RCC 7860 (cell line): ENCODE measurements at regions not wholly inside any gene's neighbourhood (a gene's known extent, or its start where the extent isn't known, plus 50 kb on each side); places are given as distances from the start of the nearest gene placed in this dataset.
"Not testable (repeated sequence)": the region's sequence is repeated elsewhere in the genome, so short reads cannot be mapped to it uniquely, and the experiment has no call there.

Source experiments
- DNase-seq: peaks from one replicate; pipeline ENCODE4 v3.0.0-alpha.2; 2015; ENCODE audit warnings: low spot score
- FAIRE-seq: peaks from 2 replicates; lab custom pipeline; 2012; peaks lifted over from hg19 to GRCh38; lab: Jason Lieb, UNC

DNA sequence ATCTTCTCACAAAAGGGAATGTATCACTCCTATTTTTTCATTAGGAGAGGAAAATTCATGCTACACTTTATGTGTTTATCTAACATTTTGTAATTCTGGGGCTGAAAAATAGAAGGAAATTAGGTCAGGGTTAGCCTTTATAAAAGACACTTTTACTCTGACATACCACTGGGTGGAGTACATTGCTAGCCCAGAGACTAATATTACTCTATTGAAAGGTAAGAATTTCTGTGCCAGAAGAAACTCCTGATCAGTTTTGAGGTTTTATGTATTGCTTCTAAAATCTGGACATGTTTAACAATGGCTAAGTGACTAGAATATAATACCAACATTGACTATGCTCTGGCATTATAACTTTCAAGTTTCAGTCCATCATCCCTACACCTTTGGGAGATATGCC lies 724.6 kb downstream of the USP25 start:
- no peak for DNase-seq
- FAIRE-seq: no peak

DNA sequence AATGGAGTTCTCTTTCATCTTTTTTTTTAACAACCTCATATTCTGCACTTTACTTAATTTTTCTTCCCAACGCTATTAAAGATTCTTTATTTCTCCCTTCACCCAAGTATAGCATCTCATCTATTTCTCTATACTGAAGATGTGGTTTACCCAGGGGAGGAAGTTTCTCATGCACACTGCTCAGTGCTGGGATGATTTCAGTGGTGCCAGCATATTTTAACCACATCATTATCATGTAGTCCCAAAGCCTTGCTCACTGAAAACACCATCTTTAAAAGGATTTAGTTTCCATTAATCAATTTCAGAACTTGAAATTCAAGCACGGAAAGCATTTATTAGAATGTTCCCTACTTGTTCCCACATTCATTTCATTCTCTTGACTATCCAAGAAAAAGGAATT lies 725.7 kb downstream of the USP25 start:
- DNase-seq (no peak), FAIRE-seq (no peak)

- no peak for DNase-seq
- FAIRE-seq: no peak
These were observed 726.2 kb downstream of the USP25 start for GRCh38 chr21:16455978-16456377.

GRCh38 chr21:16457498-16457897 lies 727.7 kb downstream of the USP25 start:
- DNase-seq (no peak), FAIRE-seq (no peak)

DNA sequence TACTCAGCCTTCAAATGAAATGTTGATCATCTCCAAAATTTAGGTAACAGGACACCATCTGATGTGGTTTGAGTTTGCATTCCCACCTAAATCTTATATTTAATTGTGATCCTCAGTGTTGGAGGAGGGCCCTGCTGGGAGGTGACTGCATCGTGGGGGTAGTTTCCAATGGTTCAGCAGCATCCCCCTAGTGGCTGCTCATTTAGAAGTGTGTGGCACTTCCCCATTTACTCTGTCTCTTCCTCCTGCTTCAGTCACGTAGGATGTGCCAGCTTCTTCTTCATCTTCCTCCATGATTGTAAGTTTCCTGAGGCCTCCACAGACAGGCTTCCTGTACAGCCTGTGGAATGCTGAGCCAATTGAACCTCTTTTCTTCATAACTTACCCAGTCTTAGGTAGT lies 731.2 kb downstream of the USP25 start:
- DNase-seq: no peak
- FAIRE-seq: no peak

GRCh38 chr21:16464211-16464889 lies 734.6 kb downstream of the USP25 start:
- not testable (repeated sequence) for FAIRE-seq, DNase-seq

- FAIRE-seq: no peak
These were observed 738.4 kb downstream of the USP25 start for GRCh38 chr21:16468184-16468583.

DNA sequence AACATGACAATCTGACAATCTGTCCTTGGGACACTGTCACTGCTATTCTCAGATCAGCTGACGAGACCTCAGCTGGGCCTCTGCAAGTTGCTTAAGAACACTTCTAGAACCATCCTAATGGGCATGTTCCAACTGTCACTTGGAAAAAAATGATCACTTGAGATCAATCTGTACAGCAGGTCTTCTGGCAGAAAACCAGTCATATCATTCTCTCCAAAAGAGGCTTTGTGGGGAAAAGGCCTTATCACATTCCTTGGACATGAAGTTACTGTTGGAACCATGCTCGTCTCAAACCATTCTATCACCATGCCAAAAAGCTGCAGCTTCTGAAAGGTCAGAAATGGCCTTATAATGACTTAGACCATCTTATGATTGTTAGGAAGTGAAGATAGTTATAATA lies 744.2 kb downstream of the USP25 start:
- DNase-seq: no peak
- FAIRE-seq: no peak

More at GRCh38 chr21:16468184-16468583, 738.4 kb downstream of the USP25 start:
- DNase-seq: no peak

- FAIRE-seq (no peak), DNase-seq (no peak)
These were observed 746.5 kb downstream of the USP25 start for GRCh38 chr21:16476056-16476825.

DNA sequence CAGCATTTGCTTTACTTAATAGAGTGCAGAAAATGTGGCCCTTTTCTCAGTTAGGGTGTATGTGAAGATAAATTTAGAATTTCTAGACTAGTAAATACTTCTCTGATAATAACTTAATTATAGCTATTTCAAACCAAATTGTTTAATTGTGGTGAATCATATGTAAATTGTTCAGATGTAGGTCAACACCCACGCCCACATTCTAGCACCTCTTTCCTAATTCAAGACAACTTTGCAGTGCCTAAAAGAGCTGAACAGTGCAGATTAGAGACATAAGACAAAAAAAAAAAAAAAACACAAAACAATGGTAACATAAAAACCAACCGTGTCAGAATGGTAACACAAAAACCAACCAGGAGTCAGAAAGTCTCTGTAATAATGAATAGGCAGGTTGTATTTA lies 758.3 kb downstream of the USP25 start:
- FAIRE-seq: no peak
- no peak for DNase-seq

DNA sequence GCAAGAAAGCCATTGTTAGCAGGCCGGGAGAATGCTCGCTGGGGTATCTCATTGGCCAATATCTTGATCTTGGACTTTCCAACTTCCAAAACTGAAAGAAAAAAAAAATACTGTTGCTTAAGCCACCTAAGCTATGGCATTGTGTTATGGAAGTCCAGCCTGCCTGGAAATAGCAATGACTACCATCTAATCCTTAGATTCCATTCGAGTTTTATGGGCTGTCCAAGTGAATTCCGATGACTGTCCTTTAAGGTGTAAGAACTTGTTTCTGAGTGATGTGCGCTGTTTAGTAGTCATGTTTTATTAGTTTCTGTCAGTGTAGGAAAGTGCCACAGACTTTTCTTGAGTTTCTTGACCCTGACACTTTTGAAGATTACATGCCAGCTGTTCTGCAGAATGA lies 762.6 kb downstream of the USP25 start:
- DNase-seq (no peak), FAIRE-seq (no peak)

- no peak for DNase-seq
These were observed 763.1 kb downstream of the USP25 start for GRCh38 chr21:16492892-16493291.

DNA sequence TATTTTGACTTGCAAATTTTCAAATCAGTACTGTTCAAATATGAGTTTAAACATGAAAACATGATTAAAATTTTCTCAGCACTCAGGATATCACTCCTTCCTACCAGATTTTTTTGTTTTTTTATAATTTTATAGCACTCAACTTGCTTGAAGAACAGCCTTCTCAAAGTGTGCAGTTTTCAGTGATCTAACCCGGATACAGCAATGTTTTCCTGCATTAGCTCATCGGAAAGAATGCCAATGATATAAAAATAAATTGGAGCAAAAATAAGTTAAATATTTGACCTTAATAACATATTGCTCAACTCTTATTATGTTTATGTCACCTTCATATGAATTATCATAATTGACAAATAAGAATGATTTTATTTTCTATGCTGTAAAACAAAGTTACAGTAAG lies 766.8 kb downstream of the USP25 start:
- DNase-seq: no peak
- FAIRE-seq: no peak

More at GRCh38 chr21:16492892-16493291, 763.1 kb downstream of the USP25 start:
- FAIRE-seq: no peak

DNA sequence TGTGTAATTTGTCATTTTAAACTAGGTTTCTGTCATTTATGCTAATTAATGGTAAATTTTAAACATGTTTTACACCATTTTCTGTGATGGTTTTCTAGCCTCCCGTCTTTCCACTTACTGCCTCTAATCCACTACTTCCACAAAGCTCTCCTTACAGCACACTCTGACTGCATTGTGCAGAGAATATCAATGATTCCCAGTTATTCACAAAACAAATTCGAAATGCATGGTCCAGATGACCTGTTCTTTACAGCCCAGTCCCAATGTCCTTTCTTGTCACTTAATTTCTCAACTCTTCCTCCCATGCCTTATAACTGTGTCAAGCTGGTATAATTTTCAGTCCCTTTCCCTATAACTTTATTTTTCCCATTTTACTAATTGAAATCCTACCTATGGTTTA lies 770.5 kb downstream of the USP25 start:
- no peak for DNase-seq
- FAIRE-seq: no peak

GRCh38 chr21:16502273-16502672 lies 772.5 kb downstream of the USP25 start:
- no peak for DNase-seq
- FAIRE-seq: no peak

- no peak for FAIRE-seq
- no peak for DNase-seq
These were observed 773.1 kb downstream of the USP25 start for GRCh38 chr21:16502897-16503296.

- FAIRE-seq (no peak), DNase-seq (no peak)
These were observed 774.5 kb downstream of the USP25 start for GRCh38 chr21:16504281-16504680.

- FAIRE-seq (no peak), DNase-seq (no peak)
These were observed 775.0 kb downstream of the USP25 start for GRCh38 chr21:16504766-16505165.

GRCh38 chr21:16509476-16509875 lies 779.7 kb downstream of the USP25 start:
- FAIRE-seq: no peak
- DNase-seq: no peak

DNA sequence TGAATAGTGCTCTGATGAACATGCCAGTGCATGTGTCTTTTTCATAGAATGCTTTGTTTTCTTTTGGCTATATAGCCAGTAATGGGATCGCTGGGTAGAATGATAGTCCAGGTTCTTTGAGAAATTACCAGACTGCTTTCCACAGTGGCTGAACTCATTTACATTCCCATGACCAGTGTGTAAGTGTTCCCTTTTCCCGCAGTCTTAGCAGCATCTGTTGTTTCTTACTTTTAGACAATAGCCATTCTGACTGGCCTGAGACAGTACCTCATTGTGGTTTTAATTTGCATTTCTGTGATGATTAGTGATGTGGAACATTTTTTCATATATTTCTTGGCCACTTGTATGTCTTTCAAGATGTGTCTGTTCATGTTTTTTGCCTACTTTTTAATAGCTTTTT lies 784.5 kb downstream of the USP25 start:
- FAIRE-seq (no peak), DNase-seq (no peak)

GRCh38 chr21:16517383-16517782 lies 787.6 kb downstream of the USP25 start:
- FAIRE-seq (no peak), DNase-seq (no peak)

DNA sequence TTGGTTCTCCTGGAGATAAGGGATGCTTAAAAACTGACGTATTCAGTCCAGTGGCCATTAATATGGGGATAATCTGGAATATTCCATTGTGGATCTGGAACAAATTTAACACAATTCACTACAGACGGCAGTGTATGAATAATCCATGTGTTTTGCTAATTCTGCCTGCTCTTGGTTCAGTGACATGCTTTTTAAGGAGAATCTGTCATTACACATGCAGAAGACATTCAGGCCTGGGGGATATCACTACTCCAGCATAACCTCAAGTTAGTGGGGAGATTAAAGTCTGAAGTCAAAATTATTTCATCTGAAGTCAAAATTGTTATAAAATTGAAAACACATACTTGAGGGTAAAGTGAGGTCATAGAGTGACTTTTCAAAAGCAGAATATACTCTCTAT lies 789.3 kb downstream of the USP25 start:
- no peak for FAIRE-seq
- DNase-seq: no peak
